ENCODE measurements at regions not wholly inside any gene's neighbourhood (a gene's known extent, or its start where the extent isn't known, plus 50 kb on each side); places are given as distances from the start of the nearest gene placed in this dataset.

GRCh38 chr9:107547303-107547702 lies 57.7 kb upstream of the KLF4 start (continued):
- TF ChIP-seq, protein P1, sequence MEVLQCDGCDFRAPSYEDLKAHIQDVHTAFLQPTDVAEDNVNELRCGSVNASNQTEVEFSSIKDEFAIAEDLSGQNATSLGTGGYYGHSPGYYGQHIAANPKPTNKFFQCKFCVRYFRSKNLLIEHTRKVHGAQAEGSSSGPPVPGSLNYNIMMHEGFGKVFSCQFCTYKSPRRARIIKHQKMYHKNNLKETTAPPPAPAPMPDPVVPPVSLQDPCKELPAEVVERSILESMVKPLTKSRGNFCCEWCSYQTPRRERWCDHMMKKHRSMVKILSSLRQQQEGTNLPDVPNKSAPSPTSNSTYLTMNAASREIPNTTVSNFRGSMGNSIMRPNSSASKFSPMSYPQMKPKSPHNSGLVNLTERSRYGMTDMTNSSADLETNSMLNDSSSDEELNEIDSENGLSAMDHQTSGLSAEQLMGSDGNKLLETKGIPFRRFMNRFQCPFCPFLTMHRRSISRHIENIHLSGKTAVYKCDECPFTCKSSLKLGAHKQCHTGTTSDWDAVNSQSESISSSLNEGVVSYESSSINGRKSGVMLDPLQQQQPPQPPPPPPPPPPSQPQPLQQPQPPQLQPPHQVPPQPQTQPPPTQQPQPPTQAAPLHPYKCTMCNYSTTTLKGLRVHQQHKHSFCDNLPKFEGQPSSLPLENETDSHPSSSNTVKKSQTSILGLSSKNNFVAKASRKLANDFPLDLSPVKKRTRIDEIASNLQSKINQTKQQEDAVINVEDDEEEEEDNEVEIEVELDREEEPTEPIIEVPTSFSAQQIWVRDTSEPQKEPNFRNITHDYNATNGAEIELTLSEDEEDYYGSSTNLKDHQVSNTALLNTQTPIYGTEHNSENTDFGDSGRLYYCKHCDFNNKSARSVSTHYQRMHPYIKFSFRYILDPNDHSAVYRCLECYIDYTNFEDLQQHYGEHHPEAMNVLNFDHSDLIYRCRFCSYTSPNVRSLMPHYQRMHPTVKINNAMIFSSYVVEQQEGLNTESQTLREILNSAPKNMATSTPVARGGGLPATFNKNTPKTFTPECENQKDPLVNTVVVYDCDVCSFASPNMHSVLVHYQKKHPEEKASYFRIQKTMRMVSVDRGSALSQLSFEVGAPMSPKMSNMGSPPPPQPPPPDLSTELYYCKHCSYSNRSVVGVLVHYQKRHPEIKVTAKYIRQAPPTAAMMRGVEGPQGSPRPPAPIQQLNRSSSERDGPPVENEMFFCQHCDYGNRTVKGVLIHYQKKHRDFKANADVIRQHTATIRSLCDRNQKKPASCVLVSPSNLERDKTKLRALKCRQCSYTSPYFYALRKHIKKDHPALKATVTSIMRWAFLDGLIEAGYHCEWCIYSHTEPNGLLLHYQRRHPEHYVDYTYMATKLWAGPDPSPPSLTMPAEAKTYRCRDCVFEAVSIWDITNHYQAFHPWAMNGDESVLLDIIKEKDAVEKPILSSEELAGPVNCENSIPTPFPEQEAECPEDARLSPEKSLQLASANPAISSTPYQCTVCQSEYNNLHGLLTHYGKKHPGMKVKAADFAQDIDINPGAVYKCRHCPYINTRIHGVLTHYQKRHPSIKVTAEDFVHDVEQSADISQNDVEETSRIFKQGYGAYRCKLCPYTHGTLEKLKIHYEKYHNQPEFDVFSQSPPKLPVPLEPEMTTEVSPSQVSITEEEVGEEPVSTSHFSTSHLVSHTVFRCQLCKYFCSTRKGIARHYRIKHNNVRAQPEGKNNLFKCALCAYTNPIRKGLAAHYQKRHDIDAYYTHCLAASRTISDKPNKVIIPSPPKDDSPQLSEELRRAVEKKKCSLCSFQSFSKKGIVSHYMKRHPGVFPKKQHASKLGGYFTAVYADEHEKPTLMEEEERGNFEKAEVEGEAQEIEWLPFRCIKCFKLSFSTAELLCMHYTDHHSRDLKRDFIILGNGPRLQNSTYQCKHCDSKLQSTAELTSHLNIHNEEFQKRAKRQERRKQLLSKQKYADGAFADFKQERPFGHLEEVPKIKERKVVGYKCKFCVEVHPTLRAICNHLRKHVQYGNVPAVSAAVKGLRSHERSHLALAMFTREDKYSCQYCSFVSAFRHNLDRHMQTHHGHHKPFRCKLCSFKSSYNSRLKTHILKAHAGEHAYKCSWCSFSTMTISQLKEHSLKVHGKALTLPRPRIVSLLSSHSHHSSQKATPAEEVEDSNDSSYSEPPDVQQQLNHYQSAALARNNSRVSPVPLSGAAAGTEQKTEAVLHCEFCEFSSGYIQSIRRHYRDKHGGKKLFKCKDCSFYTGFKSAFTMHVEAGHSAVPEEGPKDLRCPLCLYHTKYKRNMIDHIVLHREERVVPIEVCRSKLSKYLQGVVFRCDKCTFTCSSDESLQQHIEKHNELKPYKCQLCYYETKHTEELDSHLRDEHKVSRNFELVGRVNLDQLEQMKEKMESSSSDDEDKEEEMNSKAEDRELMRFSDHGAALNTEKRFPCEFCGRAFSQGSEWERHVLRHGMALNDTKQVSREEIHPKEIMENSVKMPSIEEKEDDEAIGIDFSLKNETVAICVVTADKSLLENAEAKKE (CRISPR knock-in tag; IDR thresholded peaks at IDR 0.05): no peak
- TF ChIP-seq, protein P2, sequence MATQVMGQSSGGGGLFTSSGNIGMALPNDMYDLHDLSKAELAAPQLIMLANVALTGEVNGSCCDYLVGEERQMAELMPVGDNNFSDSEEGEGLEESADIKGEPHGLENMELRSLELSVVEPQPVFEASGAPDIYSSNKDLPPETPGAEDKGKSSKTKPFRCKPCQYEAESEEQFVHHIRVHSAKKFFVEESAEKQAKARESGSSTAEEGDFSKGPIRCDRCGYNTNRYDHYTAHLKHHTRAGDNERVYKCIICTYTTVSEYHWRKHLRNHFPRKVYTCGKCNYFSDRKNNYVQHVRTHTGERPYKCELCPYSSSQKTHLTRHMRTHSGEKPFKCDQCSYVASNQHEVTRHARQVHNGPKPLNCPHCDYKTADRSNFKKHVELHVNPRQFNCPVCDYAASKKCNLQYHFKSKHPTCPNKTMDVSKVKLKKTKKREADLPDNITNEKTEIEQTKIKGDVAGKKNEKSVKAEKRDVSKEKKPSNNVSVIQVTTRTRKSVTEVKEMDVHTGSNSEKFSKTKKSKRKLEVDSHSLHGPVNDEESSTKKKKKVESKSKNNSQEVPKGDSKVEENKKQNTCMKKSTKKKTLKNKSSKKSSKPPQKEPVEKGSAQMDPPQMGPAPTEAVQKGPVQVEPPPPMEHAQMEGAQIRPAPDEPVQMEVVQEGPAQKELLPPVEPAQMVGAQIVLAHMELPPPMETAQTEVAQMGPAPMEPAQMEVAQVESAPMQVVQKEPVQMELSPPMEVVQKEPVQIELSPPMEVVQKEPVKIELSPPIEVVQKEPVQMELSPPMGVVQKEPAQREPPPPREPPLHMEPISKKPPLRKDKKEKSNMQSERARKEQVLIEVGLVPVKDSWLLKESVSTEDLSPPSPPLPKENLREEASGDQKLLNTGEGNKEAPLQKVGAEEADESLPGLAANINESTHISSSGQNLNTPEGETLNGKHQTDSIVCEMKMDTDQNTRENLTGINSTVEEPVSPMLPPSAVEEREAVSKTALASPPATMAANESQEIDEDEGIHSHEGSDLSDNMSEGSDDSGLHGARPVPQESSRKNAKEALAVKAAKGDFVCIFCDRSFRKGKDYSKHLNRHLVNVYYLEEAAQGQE (IDR thresholded peaks at IDR 0.05; ENCODE audit: unreplicated experiment): no peak
- TF ChIP-seq ZNF114 (CRISPR knock-in tag; IDR thresholded peaks at IDR 0.05): no peak
- TF ChIP-seq STAT1 (IDR thresholded peaks at IDR 0.05; ENCODE audit: unreplicated experiment): no peak
- TF ChIP-seq, protein P3, sequence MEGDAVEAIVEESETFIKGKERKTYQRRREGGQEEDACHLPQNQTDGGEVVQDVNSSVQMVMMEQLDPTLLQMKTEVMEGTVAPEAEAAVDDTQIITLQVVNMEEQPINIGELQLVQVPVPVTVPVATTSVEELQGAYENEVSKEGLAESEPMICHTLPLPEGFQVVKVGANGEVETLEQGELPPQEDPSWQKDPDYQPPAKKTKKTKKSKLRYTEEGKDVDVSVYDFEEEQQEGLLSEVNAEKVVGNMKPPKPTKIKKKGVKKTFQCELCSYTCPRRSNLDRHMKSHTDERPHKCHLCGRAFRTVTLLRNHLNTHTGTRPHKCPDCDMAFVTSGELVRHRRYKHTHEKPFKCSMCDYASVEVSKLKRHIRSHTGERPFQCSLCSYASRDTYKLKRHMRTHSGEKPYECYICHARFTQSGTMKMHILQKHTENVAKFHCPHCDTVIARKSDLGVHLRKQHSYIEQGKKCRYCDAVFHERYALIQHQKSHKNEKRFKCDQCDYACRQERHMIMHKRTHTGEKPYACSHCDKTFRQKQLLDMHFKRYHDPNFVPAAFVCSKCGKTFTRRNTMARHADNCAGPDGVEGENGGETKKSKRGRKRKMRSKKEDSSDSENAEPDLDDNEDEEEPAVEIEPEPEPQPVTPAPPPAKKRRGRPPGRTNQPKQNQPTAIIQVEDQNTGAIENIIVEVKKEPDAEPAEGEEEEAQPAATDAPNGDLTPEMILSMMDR (conservative IDR thresholded peaks at IDR 0.05; ENCODE audit: low read depth in 2 of 2): no peak

Measured in GM23338 (cell line).